Mucosa of gallbladder (tissue), 1 donor: ENCODE measurements at regions not wholly inside any gene's neighbourhood (a gene's known extent, or its start where the extent isn't known, plus 50 kb on each side); places are given as distances from the start of the nearest gene placed in this dataset.

Experiments
- DNase-seq: peaks from one replicate; pipeline ENCODE4 v3.0.0-alpha.2; 2020; ENCODE audit warnings: low spot score
- donor health status: DM: no; HTN: no; CAD: no.

GRCh38 chr1:224505454-224506093 is 71.0 kb upstream of the WDR26 start:
- DNase-seq, result no peak

GRCh38 chr1:224506141-224506814 is 71.7 kb upstream of the WDR26 start:
- DNase-seq, result no peak

DNA sequence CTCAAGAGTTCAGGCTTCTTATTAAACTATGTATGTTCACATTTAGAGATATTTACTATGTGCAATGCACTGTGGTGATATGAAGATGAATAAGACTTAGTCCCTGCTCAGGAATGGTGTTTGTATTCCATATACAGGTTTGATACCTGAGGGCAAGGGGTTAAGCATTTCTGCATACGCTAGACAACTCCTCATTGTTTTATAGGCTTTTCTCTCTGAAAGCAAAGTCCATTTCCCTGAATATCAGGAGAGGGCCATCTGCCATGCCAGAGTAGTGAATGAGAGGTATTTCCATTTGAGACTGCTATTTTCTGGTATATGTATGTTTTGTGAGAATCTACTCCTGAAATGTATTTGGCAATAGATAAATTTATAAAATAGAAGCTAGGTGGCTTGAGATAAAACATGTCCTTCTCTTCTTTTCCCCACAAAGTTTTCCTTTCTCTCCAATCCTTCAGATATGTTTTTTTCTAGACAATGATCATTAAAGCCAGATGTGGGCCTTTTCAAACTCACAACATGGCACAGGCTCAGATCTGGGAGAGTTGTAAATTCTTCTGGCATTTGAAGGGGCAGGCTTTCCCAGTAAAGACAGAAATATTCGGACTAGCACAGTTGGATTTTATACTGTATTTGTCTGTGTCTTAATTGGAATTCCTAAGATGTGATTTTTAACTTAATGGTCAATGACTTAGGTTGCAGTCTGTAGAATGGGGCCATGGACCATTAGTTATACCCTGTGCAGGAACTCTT is 73.3 kb upstream of the WDR26 start:
- no peak for DNase-seq

DNA sequence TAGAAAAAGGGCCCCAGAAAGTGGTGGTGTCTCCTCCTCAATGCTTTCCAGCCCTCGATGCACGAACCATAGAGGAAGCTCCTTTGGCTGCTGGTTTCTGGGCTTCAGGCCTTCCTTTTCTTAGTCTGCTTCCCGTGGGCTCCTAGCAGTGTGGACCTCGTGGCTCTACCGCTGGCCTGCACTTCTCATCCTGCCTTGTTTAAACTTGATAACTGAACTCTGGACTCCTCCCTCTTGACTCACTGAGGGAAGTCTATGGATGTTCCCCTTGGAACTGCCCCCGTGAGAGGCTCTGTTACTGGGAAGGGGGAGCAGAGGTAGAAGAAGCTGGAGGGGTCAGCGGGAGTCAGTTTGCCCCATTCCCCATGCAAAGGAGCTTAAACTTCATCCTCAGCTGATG is 75.3 kb upstream of the WDR26 start:
- no peak for DNase-seq

DNA sequence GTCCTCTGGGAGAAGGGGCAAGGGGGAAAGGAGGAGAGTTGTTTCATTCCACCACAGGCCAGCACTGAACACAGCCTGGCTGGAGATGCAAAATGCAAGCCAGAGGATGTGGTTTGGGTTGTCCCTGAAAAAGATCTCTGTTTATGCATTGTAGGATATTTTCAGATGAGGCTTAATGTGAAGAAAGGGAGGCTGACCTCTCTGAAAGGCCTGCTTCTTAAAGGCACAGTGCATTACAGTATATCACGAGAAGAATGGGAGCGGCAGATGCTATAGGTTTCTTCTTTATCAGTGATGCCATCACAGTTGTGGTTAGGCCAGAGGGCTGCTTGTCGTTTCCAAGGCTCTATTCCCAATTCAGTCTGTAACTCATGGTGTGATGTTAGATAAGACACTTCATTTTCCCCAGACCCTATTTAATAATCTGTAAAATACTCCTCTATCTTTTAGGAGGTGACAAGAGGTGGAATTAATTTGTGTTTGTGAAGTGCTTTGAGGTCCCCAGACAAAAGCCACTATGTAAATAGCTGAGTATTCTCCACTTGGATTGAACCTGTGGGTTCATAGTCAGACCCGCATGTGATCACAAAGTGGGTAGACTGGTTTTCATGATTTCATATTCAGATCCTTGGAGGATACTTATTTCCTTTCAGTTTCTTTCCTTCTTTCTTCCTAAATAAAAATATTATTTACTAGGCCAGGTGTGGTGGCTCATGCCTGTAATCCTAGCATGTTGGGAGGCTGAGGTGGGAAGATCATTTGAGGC is 76.5 kb upstream of the WDR26 start:
- DNase-seq, result no peak

DNA sequence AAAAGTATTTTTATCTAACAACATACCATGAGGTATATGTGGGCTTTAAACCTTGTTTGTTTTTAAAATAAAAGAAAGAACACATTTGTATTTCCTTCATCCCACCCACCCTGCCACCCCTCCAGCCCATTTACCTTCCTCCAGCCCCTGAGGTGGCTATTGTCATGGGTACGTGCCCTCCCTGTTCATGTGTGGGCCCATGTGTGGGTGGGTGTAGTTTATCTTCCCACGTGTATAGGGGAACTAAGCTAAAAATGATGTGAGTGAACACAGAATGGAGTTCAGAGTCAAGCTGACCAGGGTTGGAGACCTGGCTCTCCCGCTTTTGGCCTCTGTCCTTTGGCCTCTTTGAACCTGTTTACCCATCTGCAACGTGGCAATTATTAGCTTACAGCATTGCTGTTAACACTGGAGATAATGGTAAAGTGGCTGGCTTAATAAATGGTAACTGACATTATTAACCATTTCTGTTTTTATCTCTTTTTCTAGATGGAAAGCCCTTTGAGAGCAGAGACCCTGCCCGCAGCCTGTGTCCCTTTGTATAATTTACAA is 78.1 kb upstream of the WDR26 start:
- no peak for DNase-seq

GRCh38 chr1:224513383-224513782 is 78.8 kb upstream of the WDR26 start:
- DNase-seq, result no peak

DNA sequence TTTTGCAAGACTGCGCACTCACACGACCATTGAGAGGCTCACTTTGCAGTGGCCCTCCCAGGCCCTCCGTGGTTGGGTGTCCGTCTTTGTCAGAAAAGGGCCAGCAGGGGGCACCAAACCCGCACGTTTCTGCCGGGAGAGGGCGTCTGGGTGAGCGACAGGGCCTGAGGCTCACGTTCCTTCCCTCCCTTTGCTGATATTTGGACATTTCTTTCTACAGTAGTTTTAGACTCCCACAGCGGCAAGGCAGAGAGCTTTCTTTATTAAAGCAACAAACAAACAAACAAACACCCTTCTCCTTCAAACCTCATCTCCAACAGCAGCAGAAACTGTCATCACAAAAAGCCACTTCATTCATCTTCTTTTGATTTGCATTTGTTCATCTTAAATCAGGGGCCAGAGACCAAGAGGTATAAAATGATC is 79.2 kb upstream of the WDR26 start:
- DNase-seq, result peak; percentile 78

DNA sequence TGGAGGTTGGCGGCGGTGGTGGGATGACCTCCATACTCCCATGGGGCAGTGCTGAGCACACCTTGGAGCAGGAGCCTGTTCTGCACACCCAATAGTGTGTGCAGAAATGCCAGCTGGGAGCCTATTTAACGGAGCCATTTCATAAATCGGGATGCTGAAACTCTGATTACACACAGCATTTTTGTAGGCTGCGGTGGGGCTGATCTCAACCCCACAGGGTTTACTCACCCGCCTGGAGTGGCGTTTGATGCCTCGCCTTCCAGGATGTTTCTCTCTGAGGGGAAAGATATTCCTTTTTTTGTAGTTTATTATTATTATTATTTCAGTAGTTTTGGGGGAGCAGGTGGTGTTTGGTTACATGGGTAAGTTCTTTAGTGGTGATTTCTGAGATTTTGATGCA is 82.6 kb upstream of the WDR26 start:
- no peak for DNase-seq

DNA sequence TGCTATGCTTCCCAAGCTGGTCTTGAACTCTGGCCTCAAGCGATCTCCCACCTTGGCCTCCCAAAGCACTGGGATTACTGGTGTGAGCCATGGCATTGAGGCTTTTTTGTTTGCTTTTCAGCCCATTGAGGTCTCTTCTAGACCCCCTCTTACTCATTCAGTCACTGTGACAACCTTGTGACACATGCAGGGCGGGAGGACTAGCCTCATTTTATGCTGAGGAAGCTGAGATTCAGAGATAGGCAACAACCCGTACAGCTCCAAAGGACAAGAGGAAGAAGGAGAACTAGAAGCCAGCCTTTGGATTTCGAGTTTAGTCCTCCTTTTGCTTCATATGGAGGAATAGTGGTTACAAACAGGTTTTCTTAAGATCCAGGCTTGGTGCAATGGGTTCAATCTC is 83.9 kb upstream of the WDR26 start:
- DNase-seq, result no peak

DNA sequence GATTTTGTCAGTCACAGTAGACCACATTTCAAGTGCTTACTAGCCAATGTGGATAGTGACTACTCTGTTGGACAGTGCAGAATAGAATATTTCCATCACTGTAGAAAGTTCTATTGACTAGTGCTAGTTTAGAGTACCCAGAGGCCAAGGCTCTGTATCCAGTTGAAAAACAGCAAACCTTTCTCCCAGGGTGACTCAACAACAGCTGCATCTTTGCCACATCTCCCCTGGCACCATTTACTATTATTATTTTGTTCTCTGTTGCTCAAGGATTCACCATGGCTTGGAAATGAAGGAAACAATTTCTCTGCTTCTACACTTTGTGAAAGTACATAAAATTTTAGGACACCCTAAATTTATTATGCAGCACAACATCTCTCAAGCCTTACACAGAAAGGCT is 85.3 kb upstream of the WDR26 start:
- no peak for DNase-seq

DNA sequence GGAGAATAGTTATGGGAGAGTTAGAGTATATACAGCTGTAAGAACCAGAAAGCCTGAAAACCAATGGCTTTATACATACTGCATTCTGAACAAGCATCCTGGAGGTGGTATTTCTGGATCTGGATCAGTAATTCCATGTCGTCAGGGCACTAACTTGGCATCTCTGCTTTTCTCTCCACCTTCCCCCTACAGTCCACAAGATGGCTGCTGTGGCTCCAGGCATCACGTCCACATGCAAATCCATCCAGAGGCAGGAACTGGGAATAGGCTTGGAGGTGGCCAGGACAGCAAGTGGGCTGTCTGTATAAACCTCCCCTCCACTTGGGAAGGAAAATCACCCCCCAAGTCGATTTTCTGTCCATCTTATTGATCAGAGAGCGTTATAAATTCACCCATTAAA is 86.2 kb upstream of the WDR26 start:
- DNase-seq, result no peak

DNA sequence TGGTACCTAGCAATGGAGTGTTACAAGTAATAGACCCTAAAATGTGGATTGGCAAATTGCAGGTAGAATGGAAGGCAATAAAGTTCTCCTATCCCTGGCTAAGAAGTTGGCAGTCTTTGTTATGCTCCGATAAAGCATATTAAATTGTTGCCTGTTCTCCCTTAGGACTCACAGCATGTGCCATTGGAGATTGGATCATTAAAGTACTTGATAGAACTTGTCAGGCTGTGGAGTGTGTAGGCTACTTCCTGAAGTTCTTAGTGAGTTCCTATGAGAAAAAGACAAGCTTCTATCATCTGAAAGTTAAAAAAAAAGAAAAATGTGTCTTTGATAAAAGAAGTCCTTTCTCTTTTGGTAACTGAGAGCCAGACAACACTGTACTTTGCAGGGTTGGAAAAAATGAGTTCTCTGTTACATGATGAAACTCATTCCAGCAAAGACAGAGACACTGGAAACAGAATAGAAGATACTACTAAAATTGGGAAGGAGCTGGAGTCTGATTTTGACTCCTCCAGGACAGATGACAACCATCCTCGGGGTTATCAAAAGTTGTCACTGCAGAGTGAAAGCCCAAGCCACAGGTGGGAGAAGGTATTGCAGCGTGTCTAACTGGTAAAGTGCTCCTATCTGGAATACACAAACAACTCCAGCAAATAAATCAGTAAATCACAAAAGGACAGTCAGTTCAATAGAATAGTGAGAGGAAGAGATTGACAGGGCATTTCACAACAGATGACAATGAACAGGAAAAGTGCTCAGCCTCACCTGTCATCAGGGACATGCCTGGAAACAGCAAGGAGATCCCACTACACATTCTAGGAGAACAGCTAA is 87.5 kb upstream of the WDR26 start:
- no peak for DNase-seq

GRCh38 chr1:224523676-224524075 is 89.1 kb upstream of the WDR26 start:
- DNase-seq, result no peak

GRCh38 chr1:224524679-224525078 is 90.1 kb upstream of the WDR26 start:
- DNase-seq, result no peak

DNA sequence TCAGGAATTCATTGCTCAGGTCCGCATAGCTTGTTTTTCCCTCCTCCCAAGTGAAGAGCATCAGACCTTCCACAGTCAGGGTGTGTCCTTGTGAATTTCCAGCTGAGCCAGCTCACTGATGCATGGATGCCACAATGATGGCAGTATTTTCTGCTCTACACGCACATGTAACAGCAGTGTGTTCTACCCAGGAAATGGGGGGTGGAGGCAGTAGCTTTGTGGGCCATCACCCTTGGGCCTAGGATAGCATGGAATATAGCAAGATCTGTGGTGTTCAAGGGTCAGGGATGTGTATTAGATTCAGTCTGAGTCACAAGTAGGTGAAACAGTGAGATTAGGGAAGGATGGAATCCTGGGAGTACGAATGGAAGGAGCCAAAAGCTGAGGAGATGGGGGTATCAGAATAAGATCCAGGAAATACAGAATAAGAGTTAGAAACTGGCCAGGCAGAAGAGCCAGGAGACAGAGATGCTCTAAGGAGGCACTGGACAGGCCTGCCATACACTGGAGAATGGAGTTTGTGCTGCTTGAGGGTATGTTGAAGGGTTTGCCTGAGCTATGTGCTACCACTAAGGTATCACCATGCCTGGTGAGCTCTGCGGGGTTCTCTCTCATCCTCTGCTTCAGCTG is 90.6 kb upstream of the CNIH3 start:
- DNase-seq, result no peak

GRCh38 chr1:224526771-224527170 is 89.3 kb upstream of the CNIH3 start:
- no peak for DNase-seq

- DNase-seq, result no peak
These were observed 87.2 kb upstream of the CNIH3 start for GRCh38 chr1:224528900-224529299.

GRCh38 chr1:224529844-224530243 is 86.3 kb upstream of the CNIH3 start:
- DNase-seq, result no peak

DNA sequence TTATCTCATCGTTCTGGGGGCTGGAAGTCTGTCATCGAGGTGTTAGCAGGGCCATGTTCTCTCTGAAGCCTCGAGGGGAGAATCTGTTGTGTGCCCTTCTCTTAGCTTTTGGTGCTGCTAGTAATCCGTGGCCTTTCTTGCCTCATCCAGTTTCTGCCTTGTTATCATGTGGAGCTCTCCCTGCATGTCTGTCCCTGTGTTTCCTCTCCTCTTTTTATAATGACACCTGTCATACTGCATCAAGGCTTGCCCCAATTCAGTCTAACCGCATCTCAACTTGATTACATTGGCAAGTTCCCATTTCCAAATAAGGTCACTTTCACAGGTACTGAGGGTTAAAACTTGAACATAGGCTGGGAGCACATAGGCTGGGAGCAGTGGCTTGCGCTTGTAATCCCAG is 82.6 kb upstream of the CNIH3 start:
- no peak for DNase-seq

GRCh38 chr1:224534731-224535130 is 81.4 kb upstream of the CNIH3 start:
- no peak for DNase-seq
